AG08395 (cell line): ENCODE measurements at regions not wholly inside any gene's neighbourhood (a gene's known extent, or its start where the extent isn't known, plus 50 kb on each side); places are given as distances from the start of the nearest gene placed in this dataset.

Experiments used
- DNase-seq: peaks from one replicate; pipeline ENCODE4 v3.0.0; 2012; ENCODE audit warnings: mixed read lengths, low spot score

GRCh38 chr14:100673807-100674154, 52.9 kb upstream of the DLK1 start:
- DNase-seq, result no peak

GRCh38 chr14:100674428-100674827, 52.3 kb upstream of the DLK1 start:
- no peak for DNase-seq

- DNase-seq, result no peak
These were observed 51.6 kb upstream of the DLK1 start for GRCh38 chr14:100674897-100675619.

GRCh38 chr14:100675699-100676684, 50.7 kb upstream of the DLK1 start:
- no peak for DNase-seq
